C4-2B (cell line): ENCODE measurements at regions not wholly inside any gene's neighbourhood (a gene's known extent, or its start where the extent isn't known, plus 50 kb on each side); places are given as distances from the start of the nearest gene placed in this dataset.

Experiments
- CTCF ChIP-seq: fragments of 450-650 bp; conservative IDR thresholded peaks from 2 replicates; pipeline ENCODE4 v1.5.1; 2017; ENCODE audit warnings: mild to moderate bottlenecking
- ZFX ChIP-seq: fragments of 450-650 bp; IDR thresholded peaks from 2 replicates; pipeline ENCODE4 v1.6.1; 2017

- TF ChIP-seq CTCF (no peak), ZFX (no peak)
Measured at GRCh38 chr2:236783417-236784020, 213.9 kb downstream of the ACKR3 start.
